HepG2 (cell line): ENCODE measurements at regions not wholly inside any gene's neighbourhood (a gene's known extent, or its start where the extent isn't known, plus 50 kb on each side); places are given as distances from the start of the nearest gene placed in this dataset.

Experiments
- ATAC-seq: fragments of 200-7000 bp; cut with Tn5 transposase; 3 replicates; pipeline ENCODE4 v1.9.1; 2020; ENCODE audit warnings: mild to moderate bottlenecking, moderate library complexity
- BruUV-seq: library from RNA; stranded (reverse); fragments of 400-500 nt; replicated peaks from 2 replicates; lab custom pipeline; 2021; lab: Mats Ljungman, UMichigan
- CTCF ChIA-PET: fragments of 300-600 bp; formaldehyde crosslinking; extraction: SDS; loops from one replicate; lab custom pipeline; 2021; ENCODE audit warnings: low total read pairs, inconsistent platforms, low intra/inter-chr PET ratio; lab: Yijun Ruan, JAX
- POLR2A ChIA-PET: fragments of 350-600 bp; sonication (Branson Sonifier 250); formaldehyde crosslinking; loops from one replicate; lab custom pipeline; 2020; ENCODE audit warnings: antibody characterized with exemption, inconsistent platforms; lab: Yijun Ruan, JAX
- DNase-seq: peaks from one replicate; pipeline ENCODE4 v3.0.0-alpha.2; 2015; ENCODE audit warnings: low spot score
- FAIRE-seq: peaks from 3 replicates; lab custom pipeline; 2011; peaks lifted over from hg19 to GRCh38; lab: Jason Lieb, UNC
- H2AFZ ChIP-seq: one replicate; pipeline ENCODE4 v1.6.1; 2011; ENCODE audit warnings: low read length, inconsistent platforms
- H3K27ac ChIP-seq: fragments of 300-600 bp; 3 replicates; pipeline ENCODE4 v1.8.0; 2011; ENCODE audit warnings: mixed run types, mild to moderate bottlenecking, mixed read lengths, low read length, inconsistent platforms; ENCODE audit not compliant: insufficient read depth; ENCODE audit errors: extremely low read length
- H3K27me3 ChIP-seq, 2 experiments: fragments of 200-600 bp in 1 of 2; 2 replicates in 1 of 2; 3 replicates in 1 of 2; pipeline versions ENCODE4 v1.6.0 to v1.8.0; 2011; ENCODE audit warnings: low read length in 2 of 2, mild to moderate bottlenecking in 2 of 2, moderate library complexity in 2 of 2, inconsistent platforms in 1 of 2; ENCODE audit not compliant: insufficient read depth in 2 of 2, control insufficient read depth in 1 of 2
- H3K36me3 ChIP-seq, 2 experiments: fragments of 200-600 bp in 1 of 2; replicated peaks in 1 of 2; 2 replicates in 1 of 2; 3 replicates in 1 of 2; pipeline versions ENCODE4 v1.5.1 to v1.8.0; 2011; ENCODE audit warnings: low read length in 2 of 2, inconsistent platforms in 1 of 2; ENCODE audit not compliant: insufficient read depth in 2 of 2, control insufficient read depth in 1 of 2
- H3K4me1 ChIP-seq: 2 replicates; pipeline ENCODE4 v1.5.1; 2012; ENCODE audit warnings: low read length, inconsistent platforms; ENCODE audit not compliant: insufficient read depth
- H3K4me2 ChIP-seq: 2 replicates; pipeline ENCODE4 v1.6.0; 2011; ENCODE audit warnings: low read depth, low read length, inconsistent platforms
- H3K4me3 ChIP-seq, 3 experiments: fragments of 200-600 bp in 1 of 3; sonication (generic), shearing (Covaris generic) in 1 of 3; replicated peaks in 1 of 3; 2 replicates each; pipeline ENCODE4 v1.5.1; 2011 to 2016; ENCODE audit warnings: low read length in 3 of 3, inconsistent platforms in 2 of 3, low read depth in 2 of 3, mild to moderate bottlenecking in 2 of 3, control low read depth in 1 of 3, mixed read lengths in 1 of 3; ENCODE audit not compliant: insufficient read depth in 1 of 3
- H3K79me2 ChIP-seq: one replicate; pipeline ENCODE4 v1.6.1; 2011; ENCODE audit warnings: low read length, inconsistent platforms; ENCODE audit not compliant: insufficient read depth
- H3K9ac ChIP-seq: 2 replicates; pipeline ENCODE4 v1.6.0; 2011; ENCODE audit warnings: mild to moderate bottlenecking, low read depth, low read length, inconsistent platforms; ENCODE audit not compliant: insufficient read depth
- H3K9me3 ChIP-seq: 2 replicates; pipeline ENCODE4 v1.5.1; 2012; ENCODE audit warnings: mild to moderate bottlenecking, low read length
- H4K20me1 ChIP-seq: 2 replicates; pipeline ENCODE4 v1.6.0; 2011; ENCODE audit warnings: inconsistent platforms, mild to moderate bottlenecking, low read length, moderate library complexity; ENCODE audit not compliant: insufficient read depth
- EED ChIP-seq: sonication (generic); formaldehyde crosslinking; IDR thresholded peaks from 2 replicates; pipeline ENCODE4 v1.5.0; 2020; ENCODE audit warnings: mild to moderate bottlenecking, missing genetic modification reagents
- GATAD2A ChIP-seq: IDR thresholded peaks from 2 replicates; pipeline ENCODE4 v1.6.1; 2016
- IRF2 ChIP-seq: IDR thresholded peaks from 2 replicates; pipeline ENCODE4 v1.6.1; 2018; ENCODE audit warnings: missing genetic modification reagents, missing compliant biosample characterization
- MAFK ChIP-seq, 2 experiments: IDR thresholded peaks in 1 of 2; conservative IDR thresholded peaks in 1 of 2; 2 replicates each; pipeline ENCODE4 v1.6.1; 2011; ENCODE audit warnings: improper control_type of control experiment in 2 of 2, low read length in 2 of 2
- MXI1 ChIP-seq: IDR thresholded peaks from 3 replicates; pipeline ENCODE4 v1.6.1; 2012; ENCODE audit warnings: low read depth, low read length, inconsistent platforms, borderline replicate concordance
- ZBTB1 ChIP-seq: sonication (generic); formaldehyde crosslinking; IDR thresholded peaks from 2 replicates; pipeline ENCODE4 v1.4.0; 2020; ENCODE audit warnings: missing genetic modification reagents, borderline replicate concordance
- ZNF552 ChIP-seq: sonication (generic); formaldehyde crosslinking; IDR thresholded peaks from 2 replicates; pipeline ENCODE4 v1.9.0; 2022; ENCODE audit warnings: missing genetic modification reagents, mild to moderate bottlenecking, borderline replicate concordance
- ZNF556 ChIP-seq: sonication (generic); formaldehyde crosslinking; IDR thresholded peaks from 2 replicates; pipeline ENCODE4 v1.4.0; 2020; ENCODE audit warnings: mild to moderate bottlenecking, missing genetic modification reagents, borderline replicate concordance
- ZNF629 ChIP-seq: sonication (generic); formaldehyde crosslinking; conservative IDR thresholded peaks from 2 replicates; pipeline ENCODE4 v1.5.0; 2020; ENCODE audit warnings: missing genetic modification reagents
- WGBS: methylation state at CpG from one replicate; pipeline ENCODE4 v1.1.6; 2017; ENCODE audit warnings: low lambda C conversion rate; 5-methylcytosine and 5-hydroxymethylcytosine counted together
- in situ Hi-C: cut with HindIII; loops from 2 replicates; pipeline ENCODE4 v1.10.0; 2017; ENCODE audit warnings: low pct_unique_long_range_greater_than_20kb; ENCODE audit not compliant: extremely low pct_ligation_motif_present
- intact Hi-C: fragments of 100-400 bp; cut with micrococcal nuclease; formaldehyde crosslinking; loops from one replicate; pipeline ENCODE4 v1.10.0; 2022; ENCODE audit not compliant: unreplicated experiment
- TF ChIP-seq, protein P1 (sequence below): IDR thresholded peaks from 2 replicates; pipeline ENCODE4 v1.4.0; 2020; ENCODE audit warnings: mild to moderate bottlenecking, missing genetic modification reagents
- TF ChIP-seq, protein P2 (sequence below): sonication (generic); formaldehyde crosslinking; IDR thresholded peaks from 2 replicates; pipeline ENCODE4 v1.4.0; 2020; ENCODE audit warnings: mild to moderate bottlenecking, missing genetic modification reagents
- TF ChIP-seq, protein P3 (sequence below): IDR thresholded peaks from 2 replicates; pipeline ENCODE4 v1.6.1; 2016; ENCODE audit warnings: missing genetic modification reagents, missing compliant biosample characterization

DNA sequence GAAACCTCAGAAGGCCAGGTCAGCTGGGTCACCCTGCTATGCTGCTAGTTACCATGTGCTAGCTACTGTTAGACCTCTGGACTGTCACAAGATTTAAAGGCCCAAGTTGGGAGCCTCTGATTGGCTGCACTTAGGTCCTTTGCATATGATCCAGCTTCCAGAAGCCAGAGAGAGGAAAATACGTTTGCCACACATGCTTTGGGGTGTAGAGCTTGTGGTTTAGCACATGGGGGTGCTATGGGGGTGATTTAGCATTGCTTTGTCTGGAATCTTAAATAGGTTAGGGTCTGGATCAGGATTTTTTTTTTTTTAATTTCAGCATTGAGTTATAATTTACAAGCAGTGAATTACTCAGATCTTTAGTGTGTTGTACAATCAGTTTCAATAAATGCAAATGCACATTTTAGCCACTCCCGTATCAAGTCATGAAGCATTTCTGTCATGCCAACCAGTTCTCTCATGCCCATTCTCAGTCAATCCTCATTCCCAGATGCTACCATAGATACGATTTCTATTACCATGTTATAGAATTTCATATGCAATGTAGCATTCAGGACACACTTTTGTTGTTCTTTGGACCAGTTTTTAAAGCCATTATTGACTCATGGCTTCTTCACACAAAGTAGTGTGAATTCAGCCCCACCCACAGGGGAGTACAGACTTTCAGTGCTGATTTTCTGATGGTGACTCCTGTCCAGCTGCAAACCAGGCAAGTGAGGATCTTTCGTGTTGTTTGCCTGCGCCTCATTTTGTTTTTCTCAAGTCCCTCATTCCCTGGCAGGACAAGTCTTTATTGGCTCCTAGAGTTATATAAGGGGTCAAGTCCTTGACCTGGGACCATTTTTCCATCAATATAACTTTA, 250.4 kb downstream of the LRRC70 start:
- ATAC-seq (no peak), FAIRE-seq (no peak), DNase-seq (no peak)
- H3K36me3 ChIP-seq: no peaks in the 10 kb centered on the region
- ChIA-PET POLR2A (no interaction called here), CTCF (no interaction called here)
- no peaks in the 10 kb centered on the region for H4K20me1 ChIP-seq
- no peak overlapping the region for H3K4me3 ChIP-seq
- no TSS peak for BruUV-seq
- no peak for TF ChIP-seq ZNF629
- no peak for TF ChIP-seq MAFK (conservative IDR thresholded peaks at IDR 0.05 in 1 of 2, IDR thresholded peaks at IDR 0.05 in 1 of 2; ENCODE audit: low read length in 2 of 2)
- TF ChIP-seq EED (CRISPR knock-in tag): no peak
- TF ChIP-seq, protein P1, sequence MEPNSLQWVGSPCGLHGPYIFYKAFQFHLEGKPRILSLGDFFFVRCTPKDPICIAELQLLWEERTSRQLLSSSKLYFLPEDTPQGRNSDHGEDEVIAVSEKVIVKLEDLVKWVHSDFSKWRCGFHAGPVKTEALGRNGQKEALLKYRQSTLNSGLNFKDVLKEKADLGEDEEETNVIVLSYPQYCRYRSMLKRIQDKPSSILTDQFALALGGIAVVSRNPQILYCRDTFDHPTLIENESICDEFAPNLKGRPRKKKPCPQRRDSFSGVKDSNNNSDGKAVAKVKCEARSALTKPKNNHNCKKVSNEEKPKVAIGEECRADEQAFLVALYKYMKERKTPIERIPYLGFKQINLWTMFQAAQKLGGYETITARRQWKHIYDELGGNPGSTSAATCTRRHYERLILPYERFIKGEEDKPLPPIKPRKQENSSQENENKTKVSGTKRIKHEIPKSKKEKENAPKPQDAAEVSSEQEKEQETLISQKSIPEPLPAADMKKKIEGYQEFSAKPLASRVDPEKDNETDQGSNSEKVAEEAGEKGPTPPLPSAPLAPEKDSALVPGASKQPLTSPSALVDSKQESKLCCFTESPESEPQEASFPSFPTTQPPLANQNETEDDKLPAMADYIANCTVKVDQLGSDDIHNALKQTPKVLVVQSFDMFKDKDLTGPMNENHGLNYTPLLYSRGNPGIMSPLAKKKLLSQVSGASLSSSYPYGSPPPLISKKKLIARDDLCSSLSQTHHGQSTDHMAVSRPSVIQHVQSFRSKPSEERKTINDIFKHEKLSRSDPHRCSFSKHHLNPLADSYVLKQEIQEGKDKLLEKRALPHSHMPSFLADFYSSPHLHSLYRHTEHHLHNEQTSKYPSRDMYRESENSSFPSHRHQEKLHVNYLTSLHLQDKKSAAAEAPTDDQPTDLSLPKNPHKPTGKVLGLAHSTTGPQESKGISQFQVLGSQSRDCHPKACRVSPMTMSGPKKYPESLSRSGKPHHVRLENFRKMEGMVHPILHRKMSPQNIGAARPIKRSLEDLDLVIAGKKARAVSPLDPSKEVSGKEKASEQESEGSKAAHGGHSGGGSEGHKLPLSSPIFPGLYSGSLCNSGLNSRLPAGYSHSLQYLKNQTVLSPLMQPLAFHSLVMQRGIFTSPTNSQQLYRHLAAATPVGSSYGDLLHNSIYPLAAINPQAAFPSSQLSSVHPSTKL (CRISPR knock-in tag): no peak
- TF ChIP-seq ZNF552 (CRISPR knock-in tag): no peak
- TF ChIP-seq, protein P2, sequence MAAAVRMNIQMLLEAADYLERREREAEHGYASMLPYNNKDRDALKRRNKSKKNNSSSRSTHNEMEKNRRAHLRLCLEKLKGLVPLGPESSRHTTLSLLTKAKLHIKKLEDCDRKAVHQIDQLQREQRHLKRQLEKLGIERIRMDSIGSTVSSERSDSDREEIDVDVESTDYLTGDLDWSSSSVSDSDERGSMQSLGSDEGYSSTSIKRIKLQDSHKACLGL (CRISPR knock-in tag): no peak
- TF ChIP-seq, protein P3, sequence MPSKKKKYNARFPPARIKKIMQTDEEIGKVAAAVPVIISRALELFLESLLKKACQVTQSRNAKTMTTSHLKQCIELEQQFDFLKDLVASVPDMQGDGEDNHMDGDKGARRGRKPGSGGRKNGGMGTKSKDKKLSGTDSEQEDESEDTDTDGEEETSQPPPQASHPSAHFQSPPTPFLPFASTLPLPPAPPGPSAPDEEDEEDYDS (CRISPR knock-in tag): no peak
- no peak for TF ChIP-seq MXI1
- no peak for TF ChIP-seq ZNF556
- no peak for TF ChIP-seq ZBTB1 (CRISPR knock-in tag)
- no peak for TF ChIP-seq GATAD2A (CRISPR knock-in tag)
- no peak for TF ChIP-seq IRF2
- H3K9me3 ChIP-seq: peaks cover 18% of the 10 kb centered on the region
- WGBS: 3% methylated on average over 5 of the region's 5 CpGs
- H3K27ac ChIP-seq: no peak overlapping the region
- intact Hi-C loops: no loop called here
- H3K79me2 ChIP-seq: no peaks in the 10 kb centered on the region
- in situ Hi-C loops: no loop called here
- H3K27me3 ChIP-seq: no peaks in the 10 kb centered on the region
- H3K4me1 ChIP-seq: no peaks in the 10 kb centered on the region
- no peak overlapping the region for H3K9ac ChIP-seq
- no peak overlapping the region for H3K4me2 ChIP-seq
- H2AFZ ChIP-seq: no peak overlapping the region
